Body of pancreas (tissue), 4 donors: ENCODE measurements at regions not wholly inside any gene's neighbourhood (a gene's known extent, or its start where the extent isn't known, plus 50 kb on each side); places are given as distances from the start of the nearest gene placed in this dataset.

Source experiments
- ATAC-seq: fragments of 150-250 bp; one replicate; pipeline ENCODE4 v1.9.1; 2016
- DNase-seq, 4 donors: peaks; one replicate each; pipeline ENCODE4 v3.0.0-alpha.2; 2019
- H3K27ac ChIP-seq, 4 donors: fragments of 200-600 bp; sonication (generic); 1 replicate in 3 of 4; 2 replicates in 1 of 4; pipeline versions ENCODE4 v1.5.1 to v1.6.1; 2016 to 2019; ENCODE audit warnings: mild to moderate bottlenecking in 1 of 4, mixed read lengths in 1 of 4, moderate library complexity in 1 of 4
- H3K27me3 ChIP-seq, 2 donors: fragments of 200-600 bp; sonication (generic); one replicate each; pipeline ENCODE4 v1.6.0; 2016; ENCODE audit warnings: mild to moderate bottlenecking in 1 of 2
- H3K36me3 ChIP-seq, 2 donors: fragments of 200-600 bp; sonication (generic); replicated peaks in 1 of 2; 2 replicates each; pipeline ENCODE4 v1.5.1; 2016; ENCODE audit warnings: low read depth in 2 of 2; ENCODE audit not compliant: insufficient read depth in 1 of 2
- H3K4me1 ChIP-seq: fragments of 200-600 bp; sonication (generic); one replicate; pipeline ENCODE4 v1.6.0; 2016
- H3K4me3 ChIP-seq, 2 donors: fragments of 200-600 bp; sonication (generic); 1 replicate in 1 of 2; 2 replicates in 1 of 2; pipeline ENCODE4 v1.5.1; 2016 to 2019
- H3K9me3 ChIP-seq, 3 donors: fragments of 200-600 bp; sonication (generic); 1 replicate in 2 of 3; 2 replicates in 1 of 3; pipeline ENCODE4 v1.5.1; 2016
- POLR2A ChIP-seq, 3 donors: fragments of 450-650 bp; IDR thresholded peaks; one replicate each; pipeline ENCODE4 v1.6.1; 2016; ENCODE audit warnings: antibody characterized with exemption in 3 of 3, mild to moderate bottlenecking in 2 of 3
- WGBS, 2 donors: methylation state at CpG; one replicate each; pipeline ENCODE4 v1.1.5; 2017; 5-methylcytosine and 5-hydroxymethylcytosine counted together
- intact Hi-C: fragments of 100-400 bp; cut with DNase I; formaldehyde crosslinking; loops from one replicate; pipeline ENCODE4 v1.15.1; 2023
- TF ChIP-seq, protein P1 (sequence below), 7 experiments: fragments of 450-650 bp in 4 of 7; fragments of 200-600 bp in 3 of 7; sonication (generic) in 3 of 7; IDR thresholded peaks; one replicate each; pipeline ENCODE4 v1.5.1; 2016 to 2019; ENCODE audit warnings: antibody characterized with exemption in 7 of 7

DNA sequence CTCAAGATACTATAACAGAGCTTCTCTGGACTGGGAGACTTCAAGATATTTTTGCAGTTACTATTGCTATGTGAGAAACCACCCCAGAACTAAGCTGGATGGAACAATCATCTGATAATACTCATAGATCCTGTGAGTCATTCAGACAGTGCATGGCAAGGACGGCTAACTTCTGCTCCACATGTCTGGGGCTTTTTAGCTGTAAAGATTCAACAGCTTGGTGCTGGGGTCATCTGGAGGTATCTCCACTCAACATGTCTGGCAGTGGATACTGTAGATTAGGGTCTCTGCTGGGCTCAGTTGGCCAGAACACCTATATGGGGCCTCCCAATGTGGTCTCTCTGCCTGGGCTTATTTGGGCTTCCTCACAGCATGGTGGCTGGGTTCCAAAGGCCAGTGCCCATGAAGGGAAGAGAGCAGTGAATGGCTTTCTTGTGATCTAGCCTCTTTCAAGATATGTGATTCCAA is 117.3 kb upstream of the SLC7A14 start:
- Histone ChIP-seq H3K36me3 (no peaks in the 10 kb centered on the region), H3K27me3 (no peaks in the 10 kb centered on the region), H3K27ac (no peak overlapping the region), H3K4me1 (no peaks in the 10 kb centered on the region), H3K4me3 (no peak overlapping the region), H3K9me3 (no peaks in the 10 kb centered on the region)
- intact Hi-C loops: no loop called here
- 94 to 100% methylated on average over 1 of the region's 1 CpG for WGBS, 2 donors
- DNase-seq (no peak), ATAC-seq (no peak)
- TF ChIP-seq, protein P1, sequence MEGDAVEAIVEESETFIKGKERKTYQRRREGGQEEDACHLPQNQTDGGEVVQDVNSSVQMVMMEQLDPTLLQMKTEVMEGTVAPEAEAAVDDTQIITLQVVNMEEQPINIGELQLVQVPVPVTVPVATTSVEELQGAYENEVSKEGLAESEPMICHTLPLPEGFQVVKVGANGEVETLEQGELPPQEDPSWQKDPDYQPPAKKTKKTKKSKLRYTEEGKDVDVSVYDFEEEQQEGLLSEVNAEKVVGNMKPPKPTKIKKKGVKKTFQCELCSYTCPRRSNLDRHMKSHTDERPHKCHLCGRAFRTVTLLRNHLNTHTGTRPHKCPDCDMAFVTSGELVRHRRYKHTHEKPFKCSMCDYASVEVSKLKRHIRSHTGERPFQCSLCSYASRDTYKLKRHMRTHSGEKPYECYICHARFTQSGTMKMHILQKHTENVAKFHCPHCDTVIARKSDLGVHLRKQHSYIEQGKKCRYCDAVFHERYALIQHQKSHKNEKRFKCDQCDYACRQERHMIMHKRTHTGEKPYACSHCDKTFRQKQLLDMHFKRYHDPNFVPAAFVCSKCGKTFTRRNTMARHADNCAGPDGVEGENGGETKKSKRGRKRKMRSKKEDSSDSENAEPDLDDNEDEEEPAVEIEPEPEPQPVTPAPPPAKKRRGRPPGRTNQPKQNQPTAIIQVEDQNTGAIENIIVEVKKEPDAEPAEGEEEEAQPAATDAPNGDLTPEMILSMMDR (IDR thresholded peaks at IDR 0.05): no peak
- no peak for TF ChIP-seq POLR2A (IDR thresholded peaks at IDR 0.05)

GRCh38 chr3:170701696-170702678 is 116.1 kb upstream of the SLC7A14 start:
- Histone ChIP-seq H3K27ac (no peak overlapping the region), H3K27me3 (no peaks in the 10 kb centered on the region), H3K9me3 (no peaks in the 10 kb centered on the region), H3K36me3 (no peaks in the 10 kb centered on the region), H3K4me1 (no peaks in the 10 kb centered on the region), H3K4me3 (no peak overlapping the region)
- no peak for ATAC-seq
- intact Hi-C loops: no loop called here
- 66 to 77% methylated on average over 4 of the region's 4 CpGs for WGBS, 2 donors
- no peak for DNase-seq
- no peak for TF ChIP-seq POLR2A (IDR thresholded peaks at IDR 0.05)
- TF ChIP-seq, protein P1 (IDR thresholded peaks at IDR 0.05): no peak

DNA sequence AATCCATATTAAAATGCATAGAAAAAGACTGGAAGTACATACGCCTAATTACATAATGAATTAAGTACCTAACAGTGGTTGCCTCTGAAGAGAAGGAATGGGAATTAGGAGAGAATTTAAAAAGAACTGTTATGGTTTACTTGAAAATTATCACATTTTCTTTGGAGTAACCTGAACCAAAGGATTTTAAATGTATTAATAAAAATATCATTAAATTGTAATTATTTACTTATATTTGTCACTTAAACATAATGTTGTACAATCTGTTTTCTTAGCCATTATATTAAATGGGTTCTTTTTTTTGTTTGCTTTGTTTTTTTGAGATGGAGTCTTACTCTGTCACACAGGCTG is 114.2 kb upstream of the SLC7A14 start:
- no peaks in the 10 kb centered on the region for H3K27me3 ChIP-seq
- H3K27ac ChIP-seq: no peak overlapping the region
- no peak overlapping the region for H3K4me3 ChIP-seq
- ATAC-seq: no peak
- H3K36me3 ChIP-seq: no peaks in the 10 kb centered on the region
- no peak for DNase-seq
- H3K9me3 ChIP-seq: no peaks in the 10 kb centered on the region
- 44 to 97% methylated on average over 1 of the region's 1 CpG for WGBS, 2 donors
- no peaks in the 10 kb centered on the region for H3K4me1 ChIP-seq
- TF ChIP-seq, protein P1 (IDR thresholded peaks at IDR 0.05): no peak
- no peak for TF ChIP-seq POLR2A (IDR thresholded peaks at IDR 0.05)
- intact Hi-C loops: no loop called here

DNA sequence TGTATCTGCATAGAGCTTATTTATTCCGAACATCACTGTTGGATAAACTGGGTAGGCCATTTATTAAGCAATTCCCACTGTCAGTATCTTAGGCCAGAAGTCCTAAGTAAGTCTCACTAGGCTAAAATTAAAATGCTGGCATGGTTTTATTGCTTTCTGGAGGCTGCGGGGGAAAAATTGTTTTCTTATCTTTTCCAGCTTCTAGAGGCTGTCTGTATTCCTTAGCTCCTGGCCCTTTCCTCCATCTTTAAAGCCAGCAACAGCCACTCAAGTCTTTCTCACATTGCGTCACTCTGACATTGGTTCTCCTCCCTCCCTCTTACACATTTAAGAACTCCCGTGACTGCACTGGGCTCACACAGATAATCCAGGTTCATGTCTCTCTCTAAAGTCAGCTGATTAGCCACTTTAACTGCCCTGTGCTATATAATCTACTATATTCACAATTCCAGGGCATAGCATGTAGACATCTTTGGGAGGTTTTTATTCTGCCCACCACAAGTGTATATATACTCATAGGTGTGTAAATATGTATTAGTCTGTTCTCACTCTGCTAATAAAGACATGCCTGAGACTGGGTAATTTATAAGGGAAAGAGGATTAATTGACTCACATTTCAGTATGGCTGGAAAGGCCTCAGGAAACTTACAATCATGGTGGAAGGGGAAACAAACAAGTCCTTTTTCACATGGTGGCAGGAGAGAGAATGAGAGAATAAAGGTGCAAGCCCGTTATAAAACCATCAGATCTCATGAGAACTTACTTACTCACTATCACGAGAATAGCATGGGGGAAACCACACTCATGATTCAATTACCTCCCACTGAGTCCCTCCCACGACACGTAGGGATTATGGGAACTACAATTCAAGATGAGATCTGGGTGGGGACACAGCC is 113.5 kb upstream of the SLC7A14 start:
- ATAC-seq: no peak
- WGBS, 2 donors: 84 to 88% methylated on average over 8 of the region's 8 CpGs
- H3K9me3 ChIP-seq: no peaks in the 10 kb centered on the region
- no peaks in the 10 kb centered on the region for H3K36me3 ChIP-seq
- no peaks in the 10 kb centered on the region for H3K4me1 ChIP-seq
- intact Hi-C loops: no loop called here
- TF ChIP-seq, protein P1 (IDR thresholded peaks at IDR 0.05): no peak
- no peak for TF ChIP-seq POLR2A (IDR thresholded peaks at IDR 0.05)
- no peaks in the 10 kb centered on the region for H3K27me3 ChIP-seq
- no peak overlapping the region for H3K4me3 ChIP-seq
- no peak overlapping the region for H3K27ac ChIP-seq
- DNase-seq: peak in 1 of 4 donors; percentile 7
